ENCODE measurements at regions not wholly inside any gene's neighbourhood (a gene's known extent, or its start where the extent isn't known, plus 50 kb on each side); places are given as distances from the start of the nearest gene placed in this dataset.

GRCh38 chr12:67774983-67775587 lies 126.5 kb downstream of the DYRK2 start:
- H3K27me3 ChIP-seq (replicated peaks in 1 of 7) = no peaks in the 10 kb centered on the region
- H3K4me1 ChIP-seq = no peaks in the 10 kb centered on the region
- no peak overlapping the region for H3K27ac ChIP-seq
- intact Hi-C loops (cut with DNase I; ENCODE audit: low total_unique reads) = no loop called here
- H3K36me3 ChIP-seq = no peaks in the 10 kb centered on the region
- TF ChIP-seq POLR2AphosphoS5 (IDR thresholded peaks at IDR 0.05) (no peak), POLR2A (IDR thresholded peaks at IDR 0.05) (no peak)
- TF ChIP-seq, protein P1, sequence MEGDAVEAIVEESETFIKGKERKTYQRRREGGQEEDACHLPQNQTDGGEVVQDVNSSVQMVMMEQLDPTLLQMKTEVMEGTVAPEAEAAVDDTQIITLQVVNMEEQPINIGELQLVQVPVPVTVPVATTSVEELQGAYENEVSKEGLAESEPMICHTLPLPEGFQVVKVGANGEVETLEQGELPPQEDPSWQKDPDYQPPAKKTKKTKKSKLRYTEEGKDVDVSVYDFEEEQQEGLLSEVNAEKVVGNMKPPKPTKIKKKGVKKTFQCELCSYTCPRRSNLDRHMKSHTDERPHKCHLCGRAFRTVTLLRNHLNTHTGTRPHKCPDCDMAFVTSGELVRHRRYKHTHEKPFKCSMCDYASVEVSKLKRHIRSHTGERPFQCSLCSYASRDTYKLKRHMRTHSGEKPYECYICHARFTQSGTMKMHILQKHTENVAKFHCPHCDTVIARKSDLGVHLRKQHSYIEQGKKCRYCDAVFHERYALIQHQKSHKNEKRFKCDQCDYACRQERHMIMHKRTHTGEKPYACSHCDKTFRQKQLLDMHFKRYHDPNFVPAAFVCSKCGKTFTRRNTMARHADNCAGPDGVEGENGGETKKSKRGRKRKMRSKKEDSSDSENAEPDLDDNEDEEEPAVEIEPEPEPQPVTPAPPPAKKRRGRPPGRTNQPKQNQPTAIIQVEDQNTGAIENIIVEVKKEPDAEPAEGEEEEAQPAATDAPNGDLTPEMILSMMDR (IDR thresholded peaks at IDR 0.05 in 8 of 11, conservative IDR thresholded peaks at IDR 0.05 in 3 of 11) = no peak
- H3K9me3 ChIP-seq = no peaks in the 10 kb centered on the region
- H3K4me3 ChIP-seq = no peak overlapping the region
- WGBS, 5 donors = 84 to 89% (median 85%) methylated on average over 4 of the region's 4 CpGs
- no peak for DNase-seq

GRCh38 chr12:67780580-67781084 lies 132.1 kb downstream of the DYRK2 start:
- TF ChIP-seq, protein P1 (IDR thresholded peaks at IDR 0.05 in 8 of 11, conservative IDR thresholded peaks at IDR 0.05 in 3 of 11) = no peak
- TF ChIP-seq POLR2AphosphoS5 (IDR thresholded peaks at IDR 0.05) (no peak), POLR2A (IDR thresholded peaks at IDR 0.05) (no peak)
- DNase-seq = no peak
- Histone ChIP-seq H3K36me3 (no peaks in the 10 kb centered on the region), H3K27me3 (replicated peaks in 1 of 7) (no peaks in the 10 kb centered on the region), H3K4me3 (no peak overlapping the region), H3K27ac (no peak overlapping the region), H3K9me3 (no peaks in the 10 kb centered on the region), H3K4me1 (peaks cover 0 to 8% (median 2%) of the 10 kb centered on the region in 6 donors)
- intact Hi-C loops (cut with DNase I; ENCODE audit: low total_unique reads) = no loop called here
- 80 to 90% (median 86%) methylated on average over 3 of the region's 3 CpGs for WGBS, 5 donors

GRCh38 chr12:67782573-67782972 lies 134.0 kb downstream of the DYRK2 start:
- WGBS, 5 donors = 83 to 97% (median 94%) methylated on average over 1 of the region's 1 CpG
- H3K27ac ChIP-seq = no peak overlapping the region
- H3K27me3 ChIP-seq (replicated peaks in 1 of 7) = no peaks in the 10 kb centered on the region
- H3K9me3 ChIP-seq = no peaks in the 10 kb centered on the region
- peaks cover 0 to 8% (median 2%) of the 10 kb centered on the region in 6 donors for H3K4me1 ChIP-seq
- intact Hi-C loops (cut with DNase I; ENCODE audit: low total_unique reads) = no loop called here
- TF ChIP-seq, protein P1 (IDR thresholded peaks at IDR 0.05 in 8 of 11, conservative IDR thresholded peaks at IDR 0.05 in 3 of 11) = no peak
- H3K36me3 ChIP-seq = no peaks in the 10 kb centered on the region
- no peak for DNase-seq
- no peak overlapping the region for H3K4me3 ChIP-seq

- H3K4me1 ChIP-seq = peaks cover 0 to 8% (median 2%) of the 10 kb centered on the region in 6 donors
- TF ChIP-seq POLR2A (IDR thresholded peaks at IDR 0.05) = no peak
- no peak for TF ChIP-seq POLR2AphosphoS5 (IDR thresholded peaks at IDR 0.05)
- TF ChIP-seq, protein P1 (IDR thresholded peaks at IDR 0.05 in 8 of 11, conservative IDR thresholded peaks at IDR 0.05 in 3 of 11) = no peak
- intact Hi-C loops (cut with DNase I; ENCODE audit: low total_unique reads) = no loop called here
- WGBS, 5 donors = 33 to 54% (median 43%) methylated on average over 1 of the region's 1 CpG
- H3K27ac ChIP-seq = no peak overlapping the region
- no peaks in the 10 kb centered on the region for H3K27me3 ChIP-seq (replicated peaks in 1 of 7)
- H3K9me3 ChIP-seq = no peaks in the 10 kb centered on the region
- no peaks in the 10 kb centered on the region for H3K36me3 ChIP-seq
- DNase-seq = no peak
- no peak overlapping the region for H3K4me3 ChIP-seq
Measured at GRCh38 chr12:67783393-67783792, 134.8 kb downstream of the DYRK2 start.

Data from spleen (tissue), 11 donors.